Immature natural killer cell (primary cell): ENCODE measurements at regions not wholly inside any gene's neighbourhood (a gene's known extent, or its start where the extent isn't known, plus 50 kb on each side); places are given as distances from the start of the nearest gene placed in this dataset.
"Not testable (repeated sequence)": the region's sequence is repeated elsewhere in the genome, so short reads cannot be mapped to it uniquely, and the experiment has no call there.

Source experiments
- DNase-seq, 3 donors: peaks; one replicate each; pipeline ENCODE4 v3.0.0; 2022; ENCODE audit warnings: mixed read lengths in 1 of 3
- H3K27ac Mint-ChIP-seq, 6 donors: one replicate each; pipeline ENCODE4 v1.8.0; 2020; ENCODE audit warnings: mixed read lengths in 6 of 6, mild to moderate bottlenecking in 5 of 6, inconsistent platforms in 4 of 6, moderate library complexity in 3 of 6
- H3K27me3 Mint-ChIP-seq, 3 donors: one replicate each; pipeline ENCODE4 v1.8.0; 2020 to 2021; ENCODE audit warnings: low read depth in 3 of 3, mild to moderate bottlenecking in 3 of 3, mixed read lengths in 3 of 3, moderate library complexity in 3 of 3, inconsistent platforms in 1 of 3
- H3K36me3 Mint-ChIP-seq, 3 donors: one replicate each; pipeline ENCODE4 v1.8.0; 2020; ENCODE audit warnings: mixed read lengths in 3 of 3, inconsistent platforms in 2 of 3, mild to moderate bottlenecking in 2 of 3
- H3K4me1 Mint-ChIP-seq, 2 donors: one replicate each; pipeline ENCODE4 v1.8.0; 2020; ENCODE audit warnings: inconsistent platforms in 2 of 2, mild to moderate bottlenecking in 2 of 2, mixed read lengths in 2 of 2, moderate library complexity in 1 of 2
- H3K4me3 Mint-ChIP-seq, 5 donors: one replicate each; pipeline ENCODE4 v1.8.0; 2020; ENCODE audit warnings: mild to moderate bottlenecking in 5 of 5, mixed read lengths in 5 of 5, inconsistent platforms in 3 of 5, moderate library complexity in 3 of 5
- H3K9me3 Mint-ChIP-seq, 6 donors: one replicate each; pipeline ENCODE4 v1.8.0; 2020; ENCODE audit warnings: mild to moderate bottlenecking in 6 of 6, mixed read lengths in 6 of 6, inconsistent platforms in 4 of 6, moderate library complexity in 3 of 6

GRCh38 chr4:189619441-189620250, 321.0 kb upstream of the FRG1 start:
- H3K36me3 Mint-ChIP-seq, H3K27me3 Mint-ChIP-seq, DNase-seq, H3K4me1 Mint-ChIP-seq, H3K27ac Mint-ChIP-seq, H3K9me3 Mint-ChIP-seq, H3K4me3 Mint-ChIP-seq: not testable (repeated sequence)

- H3K36me3 Mint-ChIP-seq, H3K4me1 Mint-ChIP-seq, H3K4me3 Mint-ChIP-seq, H3K27me3 Mint-ChIP-seq, H3K9me3 Mint-ChIP-seq, DNase-seq, H3K27ac Mint-ChIP-seq: not testable (repeated sequence)
Observed at GRCh38 chr4:189622574-189622973, 318.1 kb upstream of the FRG1 start.

- not testable (repeated sequence) for DNase-seq, H3K4me3 Mint-ChIP-seq, H3K9me3 Mint-ChIP-seq, H3K4me1 Mint-ChIP-seq, H3K36me3 Mint-ChIP-seq, H3K27ac Mint-ChIP-seq, H3K27me3 Mint-ChIP-seq
Observed at GRCh38 chr4:189627041-189627440, 313.6 kb upstream of the FRG1 start.

- H3K27ac Mint-ChIP-seq: not testable (repeated sequence)
Observed at GRCh38 chr4:189629733-189630132, 310.9 kb upstream of the FRG1 start.

GRCh38 chr4:189630913-189631567, 309.6 kb upstream of the FRG1 start:
- not testable (repeated sequence) for H3K27ac Mint-ChIP-seq, H3K4me1 Mint-ChIP-seq, H3K4me3 Mint-ChIP-seq

More at GRCh38 chr4:189629733-189630132, 310.9 kb upstream of the FRG1 start:
- H3K9me3 Mint-ChIP-seq, H3K36me3 Mint-ChIP-seq, H3K27me3 Mint-ChIP-seq, H3K4me3 Mint-ChIP-seq, DNase-seq, H3K4me1 Mint-ChIP-seq: not testable (repeated sequence)

GRCh38 chr4:189631568-189631916, 309.1 kb upstream of the FRG1 start:
- not testable (repeated sequence) for DNase-seq, H3K27ac Mint-ChIP-seq, H3K27me3 Mint-ChIP-seq, H3K9me3 Mint-ChIP-seq, H3K4me3 Mint-ChIP-seq, H3K4me1 Mint-ChIP-seq, H3K36me3 Mint-ChIP-seq

More at GRCh38 chr4:189630913-189631567, 309.6 kb upstream of the FRG1 start:
- H3K27me3 Mint-ChIP-seq, H3K9me3 Mint-ChIP-seq, DNase-seq, H3K36me3 Mint-ChIP-seq: not testable (repeated sequence)

- not testable (repeated sequence) for H3K4me1 Mint-ChIP-seq, H3K27ac Mint-ChIP-seq, H3K4me3 Mint-ChIP-seq, H3K9me3 Mint-ChIP-seq, DNase-seq, H3K27me3 Mint-ChIP-seq, H3K36me3 Mint-ChIP-seq
Observed at GRCh38 chr4:189650436-189650835, 290.2 kb upstream of the FRG1 start.

- H3K4me3 Mint-ChIP-seq, H3K27me3 Mint-ChIP-seq, H3K36me3 Mint-ChIP-seq, H3K9me3 Mint-ChIP-seq, DNase-seq, H3K27ac Mint-ChIP-seq, H3K4me1 Mint-ChIP-seq: not testable (repeated sequence)
Observed at GRCh38 chr4:189653130-189653653, 287.5 kb upstream of the FRG1 start.

GRCh38 chr4:189653983-189654382, 286.7 kb upstream of the FRG1 start:
- H3K27me3 Mint-ChIP-seq, H3K4me1 Mint-ChIP-seq, H3K9me3 Mint-ChIP-seq, H3K4me3 Mint-ChIP-seq, H3K27ac Mint-ChIP-seq, DNase-seq, H3K36me3 Mint-ChIP-seq: not testable (repeated sequence)

GRCh38 chr4:189654396-189654795, 286.3 kb upstream of the FRG1 start:
- not testable (repeated sequence) for H3K4me3 Mint-ChIP-seq, DNase-seq, H3K27me3 Mint-ChIP-seq, H3K27ac Mint-ChIP-seq, H3K9me3 Mint-ChIP-seq, H3K36me3 Mint-ChIP-seq
- peaks cover 1 to 11% of the 10 kb centered on the region in 2 donors for H3K4me1 Mint-ChIP-seq

GRCh38 chr4:189655817-189656216, 284.9 kb upstream of the FRG1 start:
- not testable (repeated sequence) for H3K27ac Mint-ChIP-seq, H3K27me3 Mint-ChIP-seq
- H3K4me1 Mint-ChIP-seq: peaks cover 3 to 16% of the 10 kb centered on the region in 2 donors

GRCh38 chr4:189656641-189657040, 284.0 kb upstream of the FRG1 start:
- H3K4me1 Mint-ChIP-seq: peaks cover 3 to 16% of the 10 kb centered on the region in 2 donors
- no peak overlapping the region for H3K4me3 Mint-ChIP-seq
- H3K36me3 Mint-ChIP-seq: no peaks in the 10 kb centered on the region
- peaks cover 0 to 5% (median 0%) of the 10 kb centered on the region in 6 donors for H3K9me3 Mint-ChIP-seq
- DNase-seq: no peak
- peaks cover 0 to 2% (median 0%) of the 10 kb centered on the region in 3 donors for H3K27me3 Mint-ChIP-seq
- H3K27ac Mint-ChIP-seq: no peak overlapping the region

More at GRCh38 chr4:189655817-189656216, 284.9 kb upstream of the FRG1 start:
- not testable (repeated sequence) for H3K9me3 Mint-ChIP-seq, H3K36me3 Mint-ChIP-seq, DNase-seq, H3K4me3 Mint-ChIP-seq

GRCh38 chr4:189658259-189658658, 282.4 kb upstream of the FRG1 start:
- not testable (repeated sequence) for H3K4me3 Mint-ChIP-seq, H3K27ac Mint-ChIP-seq, H3K27me3 Mint-ChIP-seq, H3K36me3 Mint-ChIP-seq, DNase-seq, H3K9me3 Mint-ChIP-seq
- H3K4me1 Mint-ChIP-seq: peaks cover 3 to 16% of the 10 kb centered on the region in 2 donors

GRCh38 chr4:189658831-189659230, 281.8 kb upstream of the FRG1 start:
- not testable (repeated sequence) for H3K4me3 Mint-ChIP-seq, H3K27ac Mint-ChIP-seq, H3K27me3 Mint-ChIP-seq, H3K9me3 Mint-ChIP-seq, DNase-seq, H3K36me3 Mint-ChIP-seq
- H3K4me1 Mint-ChIP-seq: peaks cover 3 to 16% of the 10 kb centered on the region in 2 donors
